OCI-LY7 (cell line): ENCODE measurements at regions not wholly inside any gene's neighbourhood (a gene's known extent, or its start where the extent isn't known, plus 50 kb on each side); places are given as distances from the start of the nearest gene placed in this dataset.

ENCODE experiments used
- BruUV-seq: library from RNA; stranded (reverse); fragments of 400-500 nt; replicated peaks from 2 replicates; lab custom pipeline; 2021; lab: Mats Ljungman, UMichigan
- CTCF ChIA-PET: fragments of 300-600 bp; sonication (Branson Sonifier 250); formaldehyde crosslinking; loops from one replicate; lab custom pipeline; 2022; ENCODE audit warnings: antibody characterized with exemption; ENCODE audit not compliant: unreplicated experiment; lab: Charles Lee
- POLR2A ChIA-PET: fragments of 300-600 bp; sonication (Branson Sonifier 250); formaldehyde crosslinking; loops from one replicate; lab custom pipeline; 2022; ENCODE audit warnings: antibody characterized with exemption; lab: Charles Lee
- DNase-seq: peaks from one replicate; pipeline ENCODE4 v3.0.0-alpha.2; 2015; ENCODE audit warnings: low spot score
- H2AFZ ChIP-seq: fragments of 200-600 bp; sonication (generic), shearing (Covaris generic); 2 replicates; pipeline ENCODE4 v1.6.1; 2014; ENCODE audit warnings: mild to moderate bottlenecking, antibody characterized with exemption, low read length, moderate library complexity
- H3K27ac ChIP-seq: fragments of 200-600 bp; sonication (generic); 2 replicates; pipeline ENCODE4 v1.5.1; 2014; ENCODE audit warnings: mixed run types, low read depth, mild to moderate bottlenecking, moderate library complexity, low read length, inconsistent platforms; ENCODE audit not compliant: poor library complexity, severe bottlenecking
- H3K36me3 ChIP-seq: fragments of 200-600 bp; sonication (generic); 2 replicates; pipeline ENCODE4 v1.6.1; 2014; ENCODE audit warnings: mild to moderate bottlenecking, antibody characterized with exemption, low read length, moderate library complexity, mixed read lengths; ENCODE audit not compliant: insufficient read depth
- H3K4me1 ChIP-seq: fragments of 200-600 bp; sonication (generic); 2 replicates; pipeline ENCODE4 v1.5.1; 2014; ENCODE audit warnings: mild to moderate bottlenecking, low read length; ENCODE audit not compliant: insufficient read depth, poor library complexity, severe bottlenecking
- H3K4me2 ChIP-seq: fragments of 200-600 bp; sonication (generic); 2 replicates; pipeline ENCODE4 v1.6.1; 2014; ENCODE audit warnings: mild to moderate bottlenecking, low read length
- H3K4me3 ChIP-seq: fragments of 200-600 bp; sonication (generic); 2 replicates; pipeline ENCODE4 v1.5.1; 2014; ENCODE audit warnings: mild to moderate bottlenecking, low read depth, low read length; ENCODE audit not compliant: poor library complexity, severe bottlenecking
- H3K79me2 ChIP-seq: fragments of 200-600 bp; sonication (generic); 2 replicates; pipeline ENCODE4 v1.6.1; 2016; ENCODE audit warnings: low read depth, mild to moderate bottlenecking, low read length, moderate library complexity, mixed read lengths; ENCODE audit not compliant: insufficient read depth
- H3K9me2 ChIP-seq: fragments of 200-600 bp; sonication (generic); 2 replicates; pipeline ENCODE4 v1.6.1; 2016; ENCODE audit warnings: mild to moderate bottlenecking, low read length, mixed read lengths; ENCODE audit not compliant: insufficient read depth
- H3K9me3 ChIP-seq: fragments of 200-600 bp; sonication (generic); 2 replicates; pipeline ENCODE4 v1.6.1; 2014; ENCODE audit warnings: mild to moderate bottlenecking, mixed run types, low read length, mixed read lengths
- H4K20me1 ChIP-seq: fragments of 200-600 bp; sonication (generic); 2 replicates; pipeline ENCODE4 v1.6.1; 2014; ENCODE audit warnings: mild to moderate bottlenecking, antibody characterized with exemption, low read length, moderate library complexity, mixed read lengths; ENCODE audit not compliant: insufficient read depth
- EZH2phosphoT487 ChIP-seq: fragments of 200-600 bp; sonication (generic); IDR thresholded peaks from 2 replicates; pipeline ENCODE4 v1.6.1; 2018; ENCODE audit warnings: low read depth, borderline replicate concordance, mild to moderate bottlenecking, mixed run types, antibody characterized with exemption, low read length, moderate library complexity, mixed read lengths
- intact Hi-C: fragments of 100-400 bp; cut with micrococcal nuclease; formaldehyde crosslinking; loops from one replicate; pipeline ENCODE4 v1.10.0; 2022; ENCODE audit not compliant: unreplicated experiment
- TF ChIP-seq, protein P1 (sequence below): fragments of 200-600 bp; sonication (generic); conservative IDR thresholded peaks from 2 replicates; pipeline ENCODE4 v1.5.1; 2014; ENCODE audit warnings: mild to moderate bottlenecking, antibody characterized with exemption, low read length, moderate library complexity, mixed read lengths

DNA sequence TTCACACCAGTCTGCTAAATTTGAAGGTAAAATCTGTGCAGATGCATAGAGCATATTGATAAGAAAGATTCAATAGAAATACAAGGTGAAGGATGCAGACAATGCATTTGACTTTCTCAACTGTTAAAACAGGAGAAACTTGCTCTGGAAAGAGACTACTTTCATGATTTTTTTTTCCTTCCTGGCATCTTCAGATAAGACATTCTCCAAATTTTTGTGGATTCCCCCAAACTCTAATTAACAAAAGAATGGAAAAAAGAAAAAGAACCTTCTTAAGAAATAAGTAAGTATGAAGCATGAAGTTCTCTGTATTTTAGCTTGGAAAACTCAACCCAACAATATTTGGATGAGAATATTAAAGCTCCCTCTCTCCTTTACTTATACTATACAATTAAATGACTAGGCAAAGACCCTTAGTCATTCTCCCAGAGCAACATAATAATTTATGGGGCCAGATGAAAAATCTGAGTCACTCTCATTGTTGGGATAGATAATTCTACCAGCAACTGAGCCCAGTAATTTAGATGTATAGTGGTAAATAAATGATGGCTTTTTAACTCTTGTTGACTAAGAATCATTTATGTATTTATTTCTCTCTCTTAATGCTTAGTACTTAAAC, 298.7 kb upstream of the COL3A1 start:
- DNase-seq: no peak
- H3K79me2 ChIP-seq: no peaks in the 10 kb centered on the region
- no peak overlapping the region for H3K27ac ChIP-seq
- POLR2A ChIA-PET: no interaction called here
- no peaks in the 10 kb centered on the region for H3K9me3 ChIP-seq
- TF ChIP-seq EZH2phosphoT487: no peak
- TF ChIP-seq, protein P1, sequence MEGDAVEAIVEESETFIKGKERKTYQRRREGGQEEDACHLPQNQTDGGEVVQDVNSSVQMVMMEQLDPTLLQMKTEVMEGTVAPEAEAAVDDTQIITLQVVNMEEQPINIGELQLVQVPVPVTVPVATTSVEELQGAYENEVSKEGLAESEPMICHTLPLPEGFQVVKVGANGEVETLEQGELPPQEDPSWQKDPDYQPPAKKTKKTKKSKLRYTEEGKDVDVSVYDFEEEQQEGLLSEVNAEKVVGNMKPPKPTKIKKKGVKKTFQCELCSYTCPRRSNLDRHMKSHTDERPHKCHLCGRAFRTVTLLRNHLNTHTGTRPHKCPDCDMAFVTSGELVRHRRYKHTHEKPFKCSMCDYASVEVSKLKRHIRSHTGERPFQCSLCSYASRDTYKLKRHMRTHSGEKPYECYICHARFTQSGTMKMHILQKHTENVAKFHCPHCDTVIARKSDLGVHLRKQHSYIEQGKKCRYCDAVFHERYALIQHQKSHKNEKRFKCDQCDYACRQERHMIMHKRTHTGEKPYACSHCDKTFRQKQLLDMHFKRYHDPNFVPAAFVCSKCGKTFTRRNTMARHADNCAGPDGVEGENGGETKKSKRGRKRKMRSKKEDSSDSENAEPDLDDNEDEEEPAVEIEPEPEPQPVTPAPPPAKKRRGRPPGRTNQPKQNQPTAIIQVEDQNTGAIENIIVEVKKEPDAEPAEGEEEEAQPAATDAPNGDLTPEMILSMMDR: no peak
- no peak overlapping the region for H3K4me2 ChIP-seq
- no TSS peak for BruUV-seq
- H3K36me3 ChIP-seq: no peaks in the 10 kb centered on the region
- no peak overlapping the region for H3K4me3 ChIP-seq
- no peaks in the 10 kb centered on the region for H4K20me1 ChIP-seq
- intact Hi-C loops: no loop called here
- no peak overlapping the region for H2AFZ ChIP-seq
- no peaks in the 10 kb centered on the region for H3K4me1 ChIP-seq
- H3K9me2 ChIP-seq: no peaks in the 10 kb centered on the region
- CTCF ChIA-PET: no interaction called here

DNA sequence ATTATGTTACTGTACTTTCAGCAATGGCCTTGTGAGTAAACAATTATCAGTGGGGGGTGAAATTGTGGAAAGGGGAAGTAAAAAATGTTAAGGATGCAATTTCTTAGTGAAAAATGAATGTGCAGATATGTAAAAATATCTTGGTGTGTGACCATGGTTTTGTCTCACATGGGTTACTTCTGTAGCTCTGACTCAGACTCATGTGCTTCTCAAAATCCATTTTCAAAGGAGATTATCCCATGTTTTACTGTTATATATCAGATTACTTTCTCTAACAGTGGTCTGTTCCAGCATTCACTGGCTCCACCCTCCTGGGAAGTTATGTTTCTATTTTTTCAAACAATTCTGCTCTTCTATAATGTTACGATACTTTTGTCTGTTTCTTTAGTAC, 298.2 kb upstream of the COL3A1 start:
- Histone ChIP-seq H3K4me3 (no peak overlapping the region), H3K9me3 (no peaks in the 10 kb centered on the region), H3K79me2 (no peaks in the 10 kb centered on the region), H2AFZ (no peak overlapping the region), H3K27ac (no peak overlapping the region), H3K9me2 (no peaks in the 10 kb centered on the region), H3K36me3 (no peaks in the 10 kb centered on the region), H3K4me1 (no peaks in the 10 kb centered on the region), H4K20me1 (no peaks in the 10 kb centered on the region), H3K4me2 (no peak overlapping the region)
- intact Hi-C loops: no loop called here
- DNase-seq: no peak
- POLR2A ChIA-PET: no interaction called here
- CTCF ChIA-PET: no interaction called here
- TF ChIP-seq, protein P1: no peak
- no peak for TF ChIP-seq EZH2phosphoT487
- no TSS peak for BruUV-seq

DNA sequence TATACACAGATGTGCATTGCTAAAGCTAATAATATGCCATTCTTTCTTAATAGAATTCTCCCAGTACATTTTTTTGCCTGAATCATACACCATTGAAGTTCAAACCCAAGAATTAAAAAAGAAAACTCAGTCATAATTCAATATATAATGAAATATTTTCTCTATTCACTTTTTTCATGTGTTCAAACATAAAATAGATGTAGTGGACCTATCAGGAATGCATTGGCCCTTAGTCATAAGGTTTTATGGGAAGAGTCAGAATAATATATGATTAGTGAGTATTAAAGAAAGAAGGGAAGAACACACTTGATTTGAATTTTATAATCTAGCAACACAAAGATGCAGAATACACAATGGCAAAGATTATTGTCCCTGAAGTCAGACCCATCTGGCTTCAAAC, 297.0 kb upstream of the COL3A1 start:
- ChIA-PET CTCF (no interaction called here), POLR2A (no interaction called here)
- Histone ChIP-seq H3K4me1 (no peaks in the 10 kb centered on the region), H3K4me3 (no peak overlapping the region), H3K9me2 (no peaks in the 10 kb centered on the region), H3K36me3 (no peaks in the 10 kb centered on the region), H3K9me3 (no peaks in the 10 kb centered on the region), H2AFZ (no peak overlapping the region), H3K27ac (no peak overlapping the region), H3K4me2 (no peak overlapping the region), H4K20me1 (no peaks in the 10 kb centered on the region), H3K79me2 (no peaks in the 10 kb centered on the region)
- DNase-seq: no peak
- no peak for TF ChIP-seq EZH2phosphoT487
- TF ChIP-seq, protein P1: no peak
- no TSS peak for BruUV-seq
- intact Hi-C loops: no loop called here
